ENCODE measurements at regions not wholly inside any gene's neighbourhood (a gene's known extent, or its start where the extent isn't known, plus 50 kb on each side); places are given as distances from the start of the nearest gene placed in this dataset.

DNA sequence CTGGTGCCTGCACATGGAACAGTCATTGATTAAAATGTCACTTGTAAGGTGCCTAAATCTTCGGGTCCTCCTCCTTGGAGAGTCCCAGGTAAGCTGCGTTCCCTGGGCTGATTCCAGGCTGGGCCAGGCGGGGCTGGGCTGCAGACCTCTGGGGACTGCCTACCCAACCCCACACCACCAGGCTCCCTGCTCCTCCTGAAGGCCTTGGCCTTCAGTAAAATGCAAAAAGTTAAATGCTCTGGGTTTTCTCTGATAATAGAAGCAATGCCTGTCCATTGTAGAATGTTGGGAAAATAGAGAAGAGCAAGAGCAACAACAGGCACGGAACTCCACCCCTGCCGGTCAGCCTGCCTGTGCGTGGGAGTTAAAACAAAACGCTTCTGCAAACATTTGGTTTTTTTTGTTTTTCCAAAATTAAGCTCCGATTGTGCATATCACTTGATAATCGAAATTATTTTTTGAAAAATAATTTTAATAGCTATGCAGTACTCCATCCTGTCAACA is 363.9 kb downstream of the SEC14L1 start:
- TF ChIP-seq, protein P1, sequence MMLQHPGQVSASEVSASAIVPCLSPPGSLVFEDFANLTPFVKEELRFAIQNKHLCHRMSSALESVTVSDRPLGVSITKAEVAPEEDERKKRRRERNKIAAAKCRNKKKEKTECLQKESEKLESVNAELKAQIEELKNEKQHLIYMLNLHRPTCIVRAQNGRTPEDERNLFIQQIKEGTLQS (IDR thresholded peaks at IDR 0.05), result no peak
- TF ChIP-seq TAF1 (conservative IDR thresholded peaks at IDR 0.05) (no peak), YY1 (IDR thresholded peaks at IDR 0.05) (no peak), RAD21 (IDR thresholded peaks at IDR 0.05) (no peak), JUND (IDR thresholded peaks at IDR 0.05) (no peak), GABPA (IDR thresholded peaks at IDR 0.05 in 1 of 2, conservative IDR thresholded peaks at IDR 0.05 in 1 of 2) (no peak), HNF4A (conservative IDR thresholded peaks at IDR 0.05) (no peak), RXRA (IDR thresholded peaks at IDR 0.05) (no peak)
- TF ChIP-seq, protein P2, sequence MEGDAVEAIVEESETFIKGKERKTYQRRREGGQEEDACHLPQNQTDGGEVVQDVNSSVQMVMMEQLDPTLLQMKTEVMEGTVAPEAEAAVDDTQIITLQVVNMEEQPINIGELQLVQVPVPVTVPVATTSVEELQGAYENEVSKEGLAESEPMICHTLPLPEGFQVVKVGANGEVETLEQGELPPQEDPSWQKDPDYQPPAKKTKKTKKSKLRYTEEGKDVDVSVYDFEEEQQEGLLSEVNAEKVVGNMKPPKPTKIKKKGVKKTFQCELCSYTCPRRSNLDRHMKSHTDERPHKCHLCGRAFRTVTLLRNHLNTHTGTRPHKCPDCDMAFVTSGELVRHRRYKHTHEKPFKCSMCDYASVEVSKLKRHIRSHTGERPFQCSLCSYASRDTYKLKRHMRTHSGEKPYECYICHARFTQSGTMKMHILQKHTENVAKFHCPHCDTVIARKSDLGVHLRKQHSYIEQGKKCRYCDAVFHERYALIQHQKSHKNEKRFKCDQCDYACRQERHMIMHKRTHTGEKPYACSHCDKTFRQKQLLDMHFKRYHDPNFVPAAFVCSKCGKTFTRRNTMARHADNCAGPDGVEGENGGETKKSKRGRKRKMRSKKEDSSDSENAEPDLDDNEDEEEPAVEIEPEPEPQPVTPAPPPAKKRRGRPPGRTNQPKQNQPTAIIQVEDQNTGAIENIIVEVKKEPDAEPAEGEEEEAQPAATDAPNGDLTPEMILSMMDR (IDR thresholded peaks at IDR 0.05; ENCODE audit: low read depth, low read length, missing input control), result no peak
- TF ChIP-seq, protein P3, sequence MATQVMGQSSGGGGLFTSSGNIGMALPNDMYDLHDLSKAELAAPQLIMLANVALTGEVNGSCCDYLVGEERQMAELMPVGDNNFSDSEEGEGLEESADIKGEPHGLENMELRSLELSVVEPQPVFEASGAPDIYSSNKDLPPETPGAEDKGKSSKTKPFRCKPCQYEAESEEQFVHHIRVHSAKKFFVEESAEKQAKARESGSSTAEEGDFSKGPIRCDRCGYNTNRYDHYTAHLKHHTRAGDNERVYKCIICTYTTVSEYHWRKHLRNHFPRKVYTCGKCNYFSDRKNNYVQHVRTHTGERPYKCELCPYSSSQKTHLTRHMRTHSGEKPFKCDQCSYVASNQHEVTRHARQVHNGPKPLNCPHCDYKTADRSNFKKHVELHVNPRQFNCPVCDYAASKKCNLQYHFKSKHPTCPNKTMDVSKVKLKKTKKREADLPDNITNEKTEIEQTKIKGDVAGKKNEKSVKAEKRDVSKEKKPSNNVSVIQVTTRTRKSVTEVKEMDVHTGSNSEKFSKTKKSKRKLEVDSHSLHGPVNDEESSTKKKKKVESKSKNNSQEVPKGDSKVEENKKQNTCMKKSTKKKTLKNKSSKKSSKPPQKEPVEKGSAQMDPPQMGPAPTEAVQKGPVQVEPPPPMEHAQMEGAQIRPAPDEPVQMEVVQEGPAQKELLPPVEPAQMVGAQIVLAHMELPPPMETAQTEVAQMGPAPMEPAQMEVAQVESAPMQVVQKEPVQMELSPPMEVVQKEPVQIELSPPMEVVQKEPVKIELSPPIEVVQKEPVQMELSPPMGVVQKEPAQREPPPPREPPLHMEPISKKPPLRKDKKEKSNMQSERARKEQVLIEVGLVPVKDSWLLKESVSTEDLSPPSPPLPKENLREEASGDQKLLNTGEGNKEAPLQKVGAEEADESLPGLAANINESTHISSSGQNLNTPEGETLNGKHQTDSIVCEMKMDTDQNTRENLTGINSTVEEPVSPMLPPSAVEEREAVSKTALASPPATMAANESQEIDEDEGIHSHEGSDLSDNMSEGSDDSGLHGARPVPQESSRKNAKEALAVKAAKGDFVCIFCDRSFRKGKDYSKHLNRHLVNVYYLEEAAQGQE (IDR thresholded peaks at IDR 0.05), result no peak
- TF ChIP-seq, protein P4, sequence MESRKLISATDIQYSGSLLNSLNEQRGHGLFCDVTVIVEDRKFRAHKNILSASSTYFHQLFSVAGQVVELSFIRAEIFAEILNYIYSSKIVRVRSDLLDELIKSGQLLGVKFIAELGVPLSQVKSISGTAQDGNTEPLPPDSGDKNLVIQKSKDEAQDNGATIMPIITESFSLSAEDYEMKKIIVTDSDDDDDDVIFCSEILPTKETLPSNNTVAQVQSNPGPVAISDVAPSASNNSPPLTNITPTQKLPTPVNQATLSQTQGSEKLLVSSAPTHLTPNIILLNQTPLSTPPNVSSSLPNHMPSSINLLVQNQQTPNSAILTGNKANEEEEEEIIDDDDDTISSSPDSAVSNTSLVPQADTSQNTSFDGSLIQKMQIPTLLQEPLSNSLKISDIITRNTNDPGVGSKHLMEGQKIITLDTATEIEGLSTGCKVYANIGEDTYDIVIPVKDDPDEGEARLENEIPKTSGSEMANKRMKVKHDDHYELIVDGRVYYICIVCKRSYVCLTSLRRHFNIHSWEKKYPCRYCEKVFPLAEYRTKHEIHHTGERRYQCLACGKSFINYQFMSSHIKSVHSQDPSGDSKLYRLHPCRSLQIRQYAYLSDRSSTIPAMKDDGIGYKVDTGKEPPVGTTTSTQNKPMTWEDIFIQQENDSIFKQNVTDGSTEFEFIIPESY (IDR thresholded peaks at IDR 0.05), result no peak
- TF ChIP-seq, protein P5, sequence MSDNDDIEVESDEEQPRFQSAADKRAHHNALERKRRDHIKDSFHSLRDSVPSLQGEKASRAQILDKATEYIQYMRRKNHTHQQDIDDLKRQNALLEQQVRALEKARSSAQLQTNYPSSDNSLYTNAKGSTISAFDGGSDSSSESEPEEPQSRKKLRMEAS (IDR thresholded peaks at IDR 0.05), result no peak

All from liver (tissue), 3 donors.